Lower lobe of right lung (tissue), 2 donors: ENCODE measurements at regions not wholly inside any gene's neighbourhood (a gene's known extent, or its start where the extent isn't known, plus 50 kb on each side); places are given as distances from the start of the nearest gene placed in this dataset.

Source experiments
- ATAC-seq, 2 donors: fragments of 200-7000 bp; cut with Tn5 transposase; one replicate each; pipeline ENCODE4 v1.9.1; 2020 to 2022; ENCODE audit warnings: mild to moderate bottlenecking in 2 of 2, moderate library complexity in 2 of 2
- DNase-seq: peaks from one replicate; pipeline ENCODE4 v3.0.0-alpha.2; 2020
- H3K27ac ChIP-seq: fragments of 200-600 bp; one replicate; pipeline ENCODE4 v1.8.0; 2022
- H3K27me3 ChIP-seq: fragments of 200-600 bp; one replicate; pipeline ENCODE4 v1.8.0; 2022; ENCODE audit warnings: low read depth
- H3K36me3 ChIP-seq: fragments of 200-600 bp; one replicate; pipeline ENCODE4 v1.8.0; 2022; ENCODE audit warnings: mild to moderate bottlenecking
- H3K4me1 ChIP-seq: fragments of 200-600 bp; one replicate; pipeline ENCODE4 v1.8.0; 2022
- H3K4me3 ChIP-seq: fragments of 200-600 bp; one replicate; pipeline ENCODE4 v1.8.0; 2022; ENCODE audit warnings: mild to moderate bottlenecking
- H3K9me3 ChIP-seq: fragments of 200-600 bp; one replicate; pipeline ENCODE4 v1.8.0; 2022
- CTCF ChIP-seq: fragments of 200-600 bp; IDR thresholded peaks from one replicate; pipeline ENCODE4 v1.8.0; 2022; ENCODE audit warnings: antibody characterized with exemption, mild to moderate bottlenecking
- intact Hi-C: fragments of 100-400 bp; cut with DNase I; formaldehyde crosslinking; loops from one replicate; pipeline ENCODE4 v1.11.0; 2022
- donor health status: DM: no; HTN: yes; CAD: no; lungs with severe emphysema.

- no peaks in the 10 kb centered on the region for H3K36me3 ChIP-seq
- DNase-seq (no peak), ATAC-seq (no peak)
- no peak overlapping the region for H3K27ac ChIP-seq
- TF ChIP-seq CTCF = no peak
- H3K4me3 ChIP-seq = no peak overlapping the region
- H3K9me3 ChIP-seq = no peaks in the 10 kb centered on the region
- no peaks in the 10 kb centered on the region for H3K4me1 ChIP-seq
- no peaks in the 10 kb centered on the region for H3K27me3 ChIP-seq
- intact Hi-C loops = no loop called here
Observed at GRCh38 chr4:162341533-162341932, 177.7 kb upstream of the FSTL5 start.

GRCh38 chr4:162323919-162324318, 160.1 kb upstream of the FSTL5 start:
- Histone ChIP-seq H3K4me3 (no peak overlapping the region), H3K36me3 (no peaks in the 10 kb centered on the region), H3K4me1 (no peaks in the 10 kb centered on the region), H3K9me3 (no peaks in the 10 kb centered on the region), H3K27me3 (no peaks in the 10 kb centered on the region), H3K27ac (no peak overlapping the region)
- DNase-seq (no peak), ATAC-seq (no peak)
- intact Hi-C loops = no loop called here
- no peak for TF ChIP-seq CTCF

DNA sequence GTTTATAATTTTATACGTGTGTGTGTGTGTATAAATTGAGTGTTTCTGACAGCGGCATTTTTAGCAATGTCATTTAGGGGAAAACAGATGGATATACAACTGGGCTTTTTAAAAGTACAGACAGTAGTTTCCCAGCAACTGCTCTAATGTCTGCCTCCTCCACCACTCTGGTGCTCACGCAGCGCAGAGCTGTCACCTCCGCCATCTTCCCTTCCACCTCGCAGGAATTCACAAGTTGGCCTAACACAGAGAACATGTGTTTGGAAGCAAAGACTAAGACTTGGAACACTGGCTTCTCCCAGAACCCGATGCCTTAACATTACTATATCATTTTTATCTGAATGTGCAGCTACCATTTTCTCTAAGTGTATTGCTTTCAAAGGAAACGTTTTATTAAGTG, 158.3 kb upstream of the FSTL5 start:
- DNase-seq = no peak
- Histone ChIP-seq H3K36me3 (no peaks in the 10 kb centered on the region), H3K4me1 (no peaks in the 10 kb centered on the region), H3K27ac (no peak overlapping the region), H3K9me3 (no peaks in the 10 kb centered on the region), H3K4me3 (no peak overlapping the region), H3K27me3 (no peaks in the 10 kb centered on the region)
- intact Hi-C loops = no loop called here
- ATAC-seq = no peak
- TF ChIP-seq CTCF = no peak

GRCh38 chr4:162285753-162286152, 122.0 kb upstream of the FSTL5 start:
- intact Hi-C loops = no loop called here
- no peak for TF ChIP-seq CTCF
- no peak for ATAC-seq

DNA sequence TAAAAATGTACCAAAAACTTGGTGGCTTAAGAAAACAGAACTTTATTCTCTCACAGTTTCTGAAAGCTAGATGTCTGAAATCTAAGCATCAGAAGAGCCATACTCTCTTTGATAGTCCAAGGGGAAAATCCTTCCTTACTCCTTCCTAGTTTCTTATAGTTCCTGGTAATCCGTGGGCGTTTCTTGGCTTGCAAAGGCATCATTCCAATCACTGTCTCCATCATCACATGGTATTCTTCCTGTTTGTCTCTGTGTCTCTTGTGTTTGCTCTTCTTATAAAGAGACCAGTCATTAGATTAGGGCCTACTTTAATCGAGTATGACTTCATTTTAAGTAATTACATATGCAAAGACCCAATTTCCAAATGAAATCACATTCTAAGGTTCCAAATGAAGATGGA, 118.9 kb upstream of the FSTL5 start:
- no peak for TF ChIP-seq CTCF

More at GRCh38 chr4:162285753-162286152, 122.0 kb upstream of the FSTL5 start:
- Histone ChIP-seq H3K4me3 (no peak overlapping the region), H3K4me1 (no peaks in the 10 kb centered on the region), H3K27ac (no peak overlapping the region), H3K36me3 (no peaks in the 10 kb centered on the region), H3K27me3 (no peaks in the 10 kb centered on the region), H3K9me3 (no peaks in the 10 kb centered on the region)
- no peak for DNase-seq

DNA sequence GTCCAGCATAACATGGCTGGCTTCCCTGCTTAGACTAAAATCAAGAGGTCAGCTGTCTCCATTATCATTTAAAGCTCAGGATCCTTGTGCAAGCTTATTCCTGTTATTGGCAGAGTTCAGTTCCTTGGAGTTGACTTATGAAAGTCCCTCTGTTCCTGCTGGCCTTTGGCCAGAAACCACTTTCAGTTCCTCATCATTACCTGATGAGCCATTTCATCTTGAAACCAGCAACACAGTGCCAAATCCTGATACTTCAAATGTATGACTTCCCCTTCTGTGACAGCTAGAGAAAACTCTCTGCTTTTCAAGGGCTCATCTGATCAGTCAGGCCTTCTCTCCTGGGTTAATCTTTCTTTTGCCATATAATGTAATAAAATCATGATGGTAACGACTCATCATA, 110.6 kb upstream of the FSTL5 start:
- DNase-seq (no peak), ATAC-seq (no peak)
- Histone ChIP-seq H3K4me1 (no peaks in the 10 kb centered on the region), H3K36me3 (no peaks in the 10 kb centered on the region), H3K4me3 (no peak overlapping the region), H3K27me3 (no peaks in the 10 kb centered on the region), H3K27ac (no peak overlapping the region), H3K9me3 (no peaks in the 10 kb centered on the region)
- intact Hi-C loops = no loop called here
- no peak for TF ChIP-seq CTCF

More for the DNA sequence above, 118.9 kb upstream of the FSTL5 start:
- DNase-seq (no peak), ATAC-seq (no peak)
- no peaks in the 10 kb centered on the region for H3K4me1 ChIP-seq
- H3K27me3 ChIP-seq = no peaks in the 10 kb centered on the region
- no peaks in the 10 kb centered on the region for H3K9me3 ChIP-seq
- no peaks in the 10 kb centered on the region for H3K36me3 ChIP-seq
- H3K27ac ChIP-seq = no peak overlapping the region
- intact Hi-C loops = no loop called here
- no peak overlapping the region for H3K4me3 ChIP-seq
